Thymus (tissue), 11 donors: ENCODE measurements at regions not wholly inside any gene's neighbourhood (a gene's known extent, or its start where the extent isn't known, plus 50 kb on each side); places are given as distances from the start of the nearest gene placed in this dataset.
"Not testable (repeated sequence)": the region's sequence is repeated elsewhere in the genome, so short reads cannot be mapped to it uniquely, and the experiment has no call there.

Source experiments
- DNase-seq, 9 donors: peaks; one replicate each; pipeline ENCODE4 v3.0.0-alpha.2; 2013; ENCODE audit warnings: low spot score in 9 of 9, low read depth in 6 of 9, missing footprints in 1 of 9
- H3K27ac ChIP-seq, 2 donors: one replicate each; pipeline ENCODE4 v1.5.1; 2013; ENCODE audit warnings: control low read depth in 1 of 2, low read depth in 1 of 2, low read length in 1 of 2, mild to moderate bottlenecking in 1 of 2, moderate library complexity in 1 of 2
- H3K27me3 ChIP-seq, 2 donors: one replicate each; pipeline ENCODE4 v1.5.1; 2013; ENCODE audit warnings: low read length in 1 of 2; ENCODE audit not compliant: control insufficient read depth in 2 of 2, insufficient read depth in 1 of 2
- H3K36me3 ChIP-seq, 2 donors: one replicate each; pipeline ENCODE4 v1.5.1; 2013; ENCODE audit warnings: low read length in 1 of 2, mild to moderate bottlenecking in 1 of 2, moderate library complexity in 1 of 2; ENCODE audit not compliant: control insufficient read depth in 2 of 2, insufficient read depth in 2 of 2
- H3K4me1 ChIP-seq, 2 donors: one replicate each; pipeline ENCODE4 v1.5.1; 2013; ENCODE audit warnings: low read length in 2 of 2; ENCODE audit not compliant: control insufficient read depth in 2 of 2, insufficient read depth in 2 of 2
- H3K4me3 ChIP-seq, 2 donors: one replicate each; pipeline ENCODE4 v1.5.1; 2013; ENCODE audit warnings: low read length in 2 of 2, control low read depth in 1 of 2, mild to moderate bottlenecking in 1 of 2
- H3K9me3 ChIP-seq, 2 donors: one replicate each; pipeline ENCODE4 v1.5.1; 2013; ENCODE audit warnings: low read length in 1 of 2, mild to moderate bottlenecking in 1 of 2; ENCODE audit not compliant: control insufficient read depth in 2 of 2, insufficient read depth in 1 of 2
- WGBS: extraction: QIAGEN DNeasy Blood & Tissue Kit; methylation state at CpG from one replicate; pipeline ENCODE4 v1.1.7; 2013; 5-methylcytosine and 5-hydroxymethylcytosine counted together
- donor health status: healthy.

GRCh38 chr7:81183326-81183725 lies 264.5 kb upstream of the SEMA3C start:
- no peak overlapping the region for H3K4me3 ChIP-seq
- H3K9me3 ChIP-seq: no peaks in the 10 kb centered on the region
- DNase-seq: no peak
- no peaks in the 10 kb centered on the region for H3K27me3 ChIP-seq
- no peak overlapping the region for H3K27ac ChIP-seq
- no peaks in the 10 kb centered on the region for H3K4me1 ChIP-seq
- H3K36me3 ChIP-seq: no peaks in the 10 kb centered on the region
- WGBS: 95% methylated on average over 2 of the region's 2 CpGs

GRCh38 chr7:81182056-81182455 lies 263.2 kb upstream of the SEMA3C start:
- H3K9me3 ChIP-seq, DNase-seq, H3K36me3 ChIP-seq, H3K27ac ChIP-seq, H3K4me3 ChIP-seq, H3K27me3 ChIP-seq, H3K4me1 ChIP-seq: not testable (repeated sequence)
- WGBS: 92% methylated on average over 10 of the region's 10 CpGs

GRCh38 chr7:81181066-81181465 lies 262.2 kb upstream of the SEMA3C start:
- no peaks in the 10 kb centered on the region for H3K4me1 ChIP-seq

GRCh38 chr7:81180573-81180972 lies 261.7 kb upstream of the SEMA3C start:
- H3K27me3 ChIP-seq: no peaks in the 10 kb centered on the region
- no peak overlapping the region for H3K4me3 ChIP-seq
- H3K36me3 ChIP-seq: no peaks in the 10 kb centered on the region
- H3K9me3 ChIP-seq: no peaks in the 10 kb centered on the region
- no peaks in the 10 kb centered on the region for H3K4me1 ChIP-seq
- DNase-seq: no peak
- no peak overlapping the region for H3K27ac ChIP-seq
- WGBS: 97% methylated on average over 2 of the region's 2 CpGs

More at GRCh38 chr7:81181066-81181465, 262.2 kb upstream of the SEMA3C start:
- no peaks in the 10 kb centered on the region for H3K27me3 ChIP-seq
- no peak overlapping the region for H3K27ac ChIP-seq
- DNase-seq: no peak
- no peaks in the 10 kb centered on the region for H3K9me3 ChIP-seq
- no peaks in the 10 kb centered on the region for H3K36me3 ChIP-seq
- no peak overlapping the region for H3K4me3 ChIP-seq

- DNase-seq: no peak
- H3K27ac ChIP-seq: no peak overlapping the region
- no peak overlapping the region for H3K4me3 ChIP-seq
- H3K9me3 ChIP-seq: no peaks in the 10 kb centered on the region
- 94% methylated on average over 6 of the region's 6 CpGs for WGBS
- H3K27me3 ChIP-seq: no peaks in the 10 kb centered on the region
- H3K4me1 ChIP-seq: no peaks in the 10 kb centered on the region
- H3K36me3 ChIP-seq: no peaks in the 10 kb centered on the region
These were observed 256.6 kb upstream of the SEMA3C start for GRCh38 chr7:81175275-81175940.

- Histone ChIP-seq H3K36me3 (no peaks in the 10 kb centered on the region), H3K27ac (no peak overlapping the region), H3K27me3 (no peaks in the 10 kb centered on the region), H3K4me1 (no peaks in the 10 kb centered on the region), H3K9me3 (no peaks in the 10 kb centered on the region), H3K4me3 (no peak overlapping the region)
- peak in 1 of 9 donors; percentile 2 for DNase-seq
- WGBS: 91% methylated on average over 7 of the region's 7 CpGs
These were observed 255.0 kb upstream of the SEMA3C start for GRCh38 chr7:81173766-81174281.

- DNase-seq: no peak
- WGBS: 85% methylated on average over 3 of the region's 3 CpGs
- Histone ChIP-seq H3K27me3 (no peaks in the 10 kb centered on the region), H3K4me3 (no peak overlapping the region), H3K36me3 (no peaks in the 10 kb centered on the region), H3K27ac (no peak overlapping the region), H3K9me3 (no peaks in the 10 kb centered on the region), H3K4me1 (no peaks in the 10 kb centered on the region)
These were observed 251.4 kb upstream of the SEMA3C start for GRCh38 chr7:81170291-81170690.

GRCh38 chr7:81167934-81168333 lies 249.1 kb upstream of the SEMA3C start:
- Histone ChIP-seq H3K27ac (no peak overlapping the region), H3K4me3 (no peak overlapping the region), H3K4me1 (no peaks in the 10 kb centered on the region), H3K27me3 (no peaks in the 10 kb centered on the region), H3K36me3 (no peaks in the 10 kb centered on the region), H3K9me3 (no peaks in the 10 kb centered on the region)
- no peak for DNase-seq
- whole genome bisulfite sequencing: 93% methylated on average over 1 of the region's 1 CpG

GRCh38 chr7:81165070-81165469 lies 246.2 kb upstream of the SEMA3C start:
- H3K9me3 ChIP-seq: no peaks in the 10 kb centered on the region
- H3K4me1 ChIP-seq: no peaks in the 10 kb centered on the region
- no peaks in the 10 kb centered on the region for H3K27me3 ChIP-seq
- no peak overlapping the region for H3K27ac ChIP-seq
- H3K4me3 ChIP-seq: no peak overlapping the region
- no peak for DNase-seq
- no peaks in the 10 kb centered on the region for H3K36me3 ChIP-seq
- 85% methylated on average over 4 of the region's 4 CpGs for WGBS
